ENCODE measurements at regions not wholly inside any gene's neighbourhood (a gene's known extent, or its start where the extent isn't known, plus 50 kb on each side); places are given as distances from the start of the nearest gene placed in this dataset.

DNA sequence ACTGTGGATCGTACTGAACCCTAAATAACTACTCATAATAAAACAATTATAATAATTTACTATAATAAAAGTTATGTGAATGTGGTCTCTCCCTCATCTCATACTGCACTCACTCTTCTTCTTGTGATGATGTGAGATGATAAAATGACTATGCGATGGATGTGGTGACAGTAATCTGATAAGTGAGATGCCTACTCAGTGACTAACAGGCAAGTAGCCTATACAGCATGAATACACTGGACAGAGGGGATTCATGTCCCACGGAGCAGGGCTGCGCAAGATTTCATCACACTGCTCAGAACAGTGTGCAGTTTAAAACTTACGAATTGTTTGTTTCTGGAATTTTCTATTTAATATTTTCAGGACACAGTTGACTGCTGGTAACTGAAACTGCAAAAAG lies 304.0 kb downstream of the DUSP10 start:
- TF ChIP-seq GATA2 (IDR thresholded peaks at IDR 0.05; ENCODE audit: low read depth, low read length), result no peak
- no peak for TF ChIP-seq GATA3 (IDR thresholded peaks at IDR 0.05; ENCODE audit: low read depth, low read length)

DNA sequence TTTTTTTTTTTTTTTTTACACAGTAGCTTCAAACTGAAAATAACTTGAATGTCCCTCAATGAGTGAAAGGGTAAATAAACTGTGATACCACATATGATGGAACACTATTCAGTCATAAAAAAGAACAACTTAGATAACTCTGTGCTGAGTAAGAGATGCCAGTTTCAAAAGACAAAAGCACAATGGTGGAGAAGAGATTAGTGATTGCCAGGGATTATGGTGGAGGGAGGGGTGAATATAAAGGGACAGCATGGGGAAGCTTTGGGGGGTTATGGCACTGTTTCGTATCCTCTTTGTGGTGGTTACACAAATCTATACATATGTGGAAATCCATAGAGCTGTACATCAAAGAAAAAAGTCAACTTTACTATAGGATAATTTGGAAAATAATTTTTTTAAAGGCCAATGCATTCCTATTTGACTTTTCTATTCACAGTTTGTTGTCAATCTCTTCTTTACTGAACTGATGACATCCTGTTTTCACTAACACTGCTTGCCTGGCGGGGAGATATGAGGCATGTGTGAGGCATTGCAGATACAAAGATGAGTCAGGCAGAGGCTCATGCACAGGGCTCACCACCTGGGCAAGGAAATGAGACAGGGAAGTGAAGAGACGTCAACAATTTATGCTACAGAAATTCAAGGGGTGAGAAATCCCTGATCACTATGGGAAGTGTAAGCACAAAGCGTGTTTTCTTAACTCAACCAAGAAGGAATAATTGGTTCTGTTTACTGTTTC lies 302.7 kb downstream of the DUSP10 start:
- TF ChIP-seq GATA3 (IDR thresholded peaks at IDR 0.05; ENCODE audit: low read depth, low read length) (no peak), GATA2 (IDR thresholded peaks at IDR 0.05; ENCODE audit: low read depth, low read length) (no peak)

DNA sequence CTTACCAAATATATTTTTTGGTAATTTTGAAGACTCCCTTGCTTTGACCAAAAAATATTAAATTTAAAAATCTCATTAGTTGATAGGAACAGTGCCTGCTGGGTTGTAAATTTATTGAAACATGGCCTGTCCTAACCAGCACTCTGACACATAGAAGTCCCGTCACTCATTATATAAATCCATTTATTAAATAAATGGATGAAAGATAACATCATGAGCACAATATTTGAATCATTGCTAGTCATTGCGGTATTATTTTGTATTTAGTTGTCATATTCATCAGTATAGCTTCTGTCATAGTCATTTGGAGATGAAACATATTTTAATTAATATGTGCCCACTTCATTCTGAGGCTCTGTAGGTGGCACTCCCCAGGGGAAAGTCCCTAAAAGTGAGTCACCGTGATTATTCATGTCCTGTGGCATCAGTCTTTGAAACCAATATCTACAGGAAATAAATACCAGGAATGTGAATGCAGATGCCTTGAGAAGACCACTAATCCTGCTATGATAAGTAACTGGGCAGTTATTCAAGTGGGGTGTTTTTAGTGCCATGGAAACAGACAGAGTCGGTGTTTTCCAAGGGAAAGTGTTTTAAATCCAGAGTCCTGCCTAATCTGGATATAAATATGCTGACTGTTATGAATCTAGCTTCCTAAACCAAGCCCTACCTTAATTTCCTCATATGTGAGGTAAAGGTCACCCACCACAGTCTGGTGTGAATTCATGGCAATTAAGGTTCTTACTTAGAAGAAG lies 302.0 kb downstream of the DUSP10 start:
- TF ChIP-seq GATA3 (IDR thresholded peaks at IDR 0.05; ENCODE audit: low read depth, low read length) (no peak), GATA2 (IDR thresholded peaks at IDR 0.05; ENCODE audit: low read depth, low read length) (no peak)

DNA sequence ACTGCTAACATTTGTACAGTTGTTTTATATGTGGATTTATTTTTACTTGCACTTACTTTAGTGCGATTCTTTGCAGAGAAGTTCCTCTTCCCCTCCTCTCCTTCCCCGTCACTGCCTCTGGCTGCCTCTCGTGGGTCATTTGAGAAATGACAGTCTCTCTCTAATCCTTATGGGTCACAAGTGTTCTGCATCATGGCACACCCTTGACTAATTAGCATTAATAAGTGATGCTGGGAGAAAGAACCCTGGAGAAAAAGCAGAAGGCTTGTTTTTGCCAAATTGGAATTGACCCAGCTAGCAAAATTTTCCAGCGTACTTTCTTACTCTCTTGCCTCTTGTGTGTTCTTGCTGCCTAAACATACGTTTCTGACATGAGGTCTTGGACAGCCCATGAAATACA lies 301.2 kb downstream of the DUSP10 start:
- no peak for TF ChIP-seq GATA3 (IDR thresholded peaks at IDR 0.05; ENCODE audit: low read depth, low read length)
- TF ChIP-seq GATA2 (IDR thresholded peaks at IDR 0.05; ENCODE audit: low read depth, low read length), result no peak

DNA sequence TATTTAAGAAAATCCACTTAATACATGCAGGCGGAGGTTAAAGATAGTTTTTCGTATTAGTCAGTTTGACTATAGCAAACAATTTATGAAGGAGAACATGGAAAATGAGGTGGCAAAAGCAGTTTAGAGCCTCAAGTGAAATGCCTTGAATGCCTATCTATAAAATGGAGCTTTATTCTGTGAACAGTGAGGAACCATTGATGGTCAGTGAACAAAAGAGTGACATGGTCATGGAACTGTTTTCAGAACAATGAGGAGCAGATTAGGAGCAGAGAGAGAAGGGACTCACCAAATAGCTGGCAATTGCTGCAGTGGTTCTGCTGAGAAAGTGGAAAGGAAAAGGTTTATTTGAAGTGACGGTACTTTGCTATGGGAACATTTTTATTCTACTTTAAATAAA lies 299.8 kb downstream of the DUSP10 start:
- TF ChIP-seq GATA3 (IDR thresholded peaks at IDR 0.05; ENCODE audit: low read depth, low read length) (no peak), GATA2 (IDR thresholded peaks at IDR 0.05; ENCODE audit: low read depth, low read length) (no peak)

DNA sequence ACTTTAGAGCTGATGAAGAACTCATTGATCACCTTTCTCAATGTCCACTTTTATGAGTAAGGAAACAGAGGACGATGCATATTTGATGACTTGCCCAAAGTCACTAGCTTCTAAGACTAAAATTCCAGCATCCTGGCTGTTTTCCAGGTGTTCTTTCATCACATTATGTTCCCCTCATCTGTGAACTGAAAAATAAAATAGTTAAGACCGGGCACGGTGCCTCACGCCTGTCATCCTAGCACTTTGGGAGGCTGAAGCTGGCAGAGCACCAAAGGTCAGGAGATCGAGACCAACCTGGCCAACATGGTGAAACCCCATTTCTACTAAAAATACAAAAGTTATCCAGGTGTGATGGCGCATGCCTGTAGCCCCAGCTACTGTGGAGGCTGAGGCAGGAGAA lies 297.5 kb downstream of the DUSP10 start:
- TF ChIP-seq GATA2 (IDR thresholded peaks at IDR 0.05; ENCODE audit: low read depth, low read length), result no peak
- TF ChIP-seq GATA3 (IDR thresholded peaks at IDR 0.05; ENCODE audit: low read depth, low read length), result no peak

DNA sequence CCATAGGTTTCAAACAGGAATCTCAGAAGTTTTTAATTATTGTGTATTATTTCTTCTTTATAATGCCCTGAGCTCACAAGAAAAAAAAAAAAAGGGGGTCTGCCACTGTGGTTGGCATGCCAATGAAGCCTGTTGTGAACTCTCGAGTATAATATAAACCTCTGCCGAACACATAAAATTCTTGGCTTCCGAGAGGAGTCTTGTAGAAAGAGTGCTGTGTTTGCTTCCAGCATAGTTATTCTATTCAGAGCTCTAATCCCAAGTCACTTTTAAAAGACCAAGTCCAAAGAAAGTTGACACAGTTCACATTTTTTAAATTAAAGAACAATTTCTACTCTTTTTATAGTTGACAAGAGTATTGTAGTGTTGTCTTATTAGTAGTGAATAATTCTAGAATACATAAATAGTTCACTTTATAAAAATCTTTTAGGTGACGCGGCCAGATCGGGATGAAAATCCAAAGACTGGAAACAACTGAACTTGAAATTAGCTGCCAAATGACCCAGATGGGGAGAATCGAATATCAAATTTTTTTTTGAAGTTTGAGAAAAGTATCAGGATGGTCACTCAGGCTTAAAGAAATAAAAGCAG lies 293.2 kb downstream of the DUSP10 start:
- TF ChIP-seq GATA3 (IDR thresholded peaks at IDR 0.05; ENCODE audit: low read depth, low read length) (no peak), GATA2 (IDR thresholded peaks at IDR 0.05; ENCODE audit: low read depth, low read length) (no peak)

GRCh38 chr1:221449194-221449593 lies 292.7 kb downstream of the DUSP10 start:
- no peak for TF ChIP-seq GATA2 (IDR thresholded peaks at IDR 0.05; ENCODE audit: low read depth, low read length)
- TF ChIP-seq GATA3 (IDR thresholded peaks at IDR 0.05; ENCODE audit: low read depth, low read length), result no peak

- no peak for TF ChIP-seq GATA2 (IDR thresholded peaks at IDR 0.05; ENCODE audit: low read depth, low read length)
- TF ChIP-seq GATA3 (IDR thresholded peaks at IDR 0.05; ENCODE audit: low read depth, low read length), result no peak
Measured at GRCh38 chr1:221449801-221450470, 292.0 kb downstream of the DUSP10 start.

DNA sequence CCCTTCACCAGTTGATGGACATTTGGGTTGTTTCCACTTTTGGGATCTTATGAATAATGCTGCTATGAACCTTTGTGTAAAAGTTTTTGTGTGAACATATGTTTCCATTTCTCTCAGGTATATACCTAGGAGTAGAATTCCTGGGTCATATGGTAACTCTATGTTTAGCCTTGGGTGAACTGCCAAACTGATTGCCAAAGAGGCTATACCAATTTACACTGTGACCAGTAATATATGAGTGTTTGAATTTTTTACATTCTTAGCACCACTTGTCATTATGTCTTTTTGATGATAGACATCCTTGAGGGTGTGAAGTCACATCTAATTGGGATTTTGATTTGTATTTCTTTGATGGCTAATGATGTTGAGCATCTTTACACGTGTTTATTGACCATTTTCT lies 290.1 kb downstream of the DUSP10 start:
- TF ChIP-seq GATA3 (IDR thresholded peaks at IDR 0.05; ENCODE audit: low read depth, low read length), result no peak
- TF ChIP-seq GATA2 (IDR thresholded peaks at IDR 0.05; ENCODE audit: low read depth, low read length), result no peak

DNA sequence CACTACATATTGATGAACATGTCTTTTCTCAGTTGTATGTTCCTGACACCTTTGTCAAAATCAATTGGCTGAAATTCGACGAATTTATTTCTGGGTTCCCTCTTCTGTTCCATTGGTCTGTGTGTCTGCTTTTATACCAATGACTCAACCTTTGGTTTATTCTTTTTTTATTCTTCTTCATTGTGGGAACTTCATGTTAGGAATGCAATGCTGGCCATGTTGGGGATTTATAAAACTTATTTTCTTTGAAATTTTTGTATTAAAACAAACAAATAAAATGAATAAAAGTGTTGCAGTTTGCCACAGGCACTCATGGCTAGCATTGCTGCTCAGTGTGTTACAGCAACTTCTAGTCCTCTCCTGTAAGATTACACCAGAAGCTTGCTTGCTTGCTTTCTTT lies 287.8 kb downstream of the DUSP10 start:
- no peak for TF ChIP-seq GATA3 (IDR thresholded peaks at IDR 0.05; ENCODE audit: low read depth, low read length)
- TF ChIP-seq GATA2 (IDR thresholded peaks at IDR 0.05; ENCODE audit: low read depth, low read length), result no peak

- TF ChIP-seq GATA2 (IDR thresholded peaks at IDR 0.05; ENCODE audit: low read depth, low read length) (no peak), GATA3 (IDR thresholded peaks at IDR 0.05; ENCODE audit: low read depth, low read length) (no peak)
Measured at GRCh38 chr1:221456918-221457317, 285.0 kb downstream of the DUSP10 start.

DNA sequence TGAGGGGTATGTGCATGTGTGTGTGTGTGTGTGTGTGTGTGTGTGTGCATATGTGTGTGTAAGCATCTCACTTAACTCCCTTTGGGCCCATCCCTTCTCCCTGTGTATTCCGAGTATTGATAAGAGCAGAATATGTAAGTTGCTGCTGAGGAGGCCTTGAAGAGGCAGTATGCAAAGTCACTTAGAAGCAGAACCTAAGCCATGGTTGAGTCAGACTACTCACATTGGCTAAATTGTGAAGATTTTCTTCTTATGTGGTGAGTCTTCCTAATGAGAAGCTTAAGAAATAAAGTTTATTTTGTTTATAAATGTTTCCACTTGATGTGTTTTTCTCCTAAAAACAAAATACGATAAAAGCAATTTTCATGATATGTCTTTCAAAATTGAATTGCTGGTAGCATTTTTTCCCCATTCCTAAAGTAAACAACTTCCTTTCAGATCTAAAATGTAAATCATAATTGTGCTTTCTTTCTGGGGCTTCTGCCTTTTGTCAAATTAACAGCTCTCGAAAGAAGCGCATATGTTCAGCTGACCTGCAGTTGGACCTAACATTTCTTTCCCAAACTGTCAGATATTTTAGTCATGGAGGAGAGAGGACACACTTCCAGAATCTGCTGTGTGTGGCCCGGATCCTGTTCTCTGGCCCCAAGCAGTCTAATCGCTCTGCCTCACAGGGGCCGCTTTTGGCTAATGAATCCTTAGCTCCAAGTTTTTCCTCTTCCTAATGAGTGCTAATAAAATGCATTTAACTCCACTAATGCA lies 284.0 kb downstream of the DUSP10 start:
- TF ChIP-seq GATA3 (IDR thresholded peaks at IDR 0.05; ENCODE audit: low read depth, low read length) (no peak), GATA2 (IDR thresholded peaks at IDR 0.05; ENCODE audit: low read depth, low read length) (0 out of 2 replicates have a peak, but pooled peaks have one; percentile 4)

All from SH-SY5Y (cell line).